ENCODE measurements at regions not wholly inside any gene's neighbourhood (a gene's known extent, or its start where the extent isn't known, plus 50 kb on each side); places are given as distances from the start of the nearest gene placed in this dataset.

- H3K4me1 ChIP-seq (ENCODE audit: control insufficient read depth in 4 of 4, insufficient read depth in 4 of 4, low read length in 3 of 4): no peaks in the 10 kb centered on the region
- DNase-seq (ENCODE audit: low spot score): no peak
These were observed 54.0 kb upstream of the KCNJ15 start for GRCh38 chr21:38202811-38203210.

GRCh38 chr21:38203229-38203628 lies 53.6 kb upstream of the KCNJ15 start:
- Histone ChIP-seq H3K9ac (ENCODE audit: low read depth in 1 of 2, low read length in 2 of 2) (no peak overlapping the region), H3K9me3 (ENCODE audit: control insufficient read depth in 4 of 4, low read length in 3 of 4) (peaks cover 0 to 2% (median 0%) of the 10 kb centered on the region in 4 donors), H3K27me3 (ENCODE audit: control insufficient read depth in 4 of 4, insufficient read depth in 4 of 4, low read length in 3 of 4) (peaks cover 0 to 3% (median under 1%) of the 10 kb centered on the region in 4 donors), H3K4me1 (ENCODE audit: control insufficient read depth in 4 of 4, insufficient read depth in 4 of 4, low read length in 3 of 4) (no peaks in the 10 kb centered on the region), H3K27ac (ENCODE audit: low read depth in 1 of 2, low read length in 2 of 2) (no peak overlapping the region), H3K36me3 (ENCODE audit: control insufficient read depth in 4 of 4, insufficient read depth in 3 of 4, low read depth in 1 of 4, low read length in 3 of 4) (no peaks in the 10 kb centered on the region), H3K4me3 (ENCODE audit: low read depth in 1 of 3, low read length in 3 of 3) (no peak overlapping the region)
- no peak for TF ChIP-seq FOXA1 (IDR thresholded peaks at IDR 0.05)
- no peak for TF ChIP-seq CTCF (IDR thresholded peaks at IDR 0.05; ENCODE audit: low read depth, low read length, missing input control)
- no peak for TF ChIP-seq HNF4G (IDR thresholded peaks at IDR 0.05)
- no peak for TF ChIP-seq ZBTB33 (IDR thresholded peaks at IDR 0.05)
- no peak for TF ChIP-seq MAX (IDR thresholded peaks at IDR 0.05)
- TF ChIP-seq SP1 (IDR thresholded peaks at IDR 0.05): no peak
- TF ChIP-seq REST (IDR thresholded peaks at IDR 0.05): no peak
- TF ChIP-seq YY1 (IDR thresholded peaks at IDR 0.05): no peak
- no peak for TF ChIP-seq HNF4A (conservative IDR thresholded peaks at IDR 0.05)
- no peak for TF ChIP-seq JUND (IDR thresholded peaks at IDR 0.05)
- no peak for TF ChIP-seq ATF3 (IDR thresholded peaks at IDR 0.05)
- TF ChIP-seq FOXA2 (IDR thresholded peaks at IDR 0.05): no peak
- WGBS: 86% methylated on average over 7 of the region's 7 CpGs
- DNase-seq (ENCODE audit: low spot score): no peak

More at GRCh38 chr21:38202811-38203210, 54.0 kb upstream of the KCNJ15 start:
- peaks cover 0 to 2% (median 0%) of the 10 kb centered on the region in 4 donors for H3K9me3 ChIP-seq (ENCODE audit: control insufficient read depth in 4 of 4, low read length in 3 of 4)
- no peak overlapping the region for H3K27ac ChIP-seq (ENCODE audit: low read depth in 1 of 2, low read length in 2 of 2)
- TF ChIP-seq REST (IDR thresholded peaks at IDR 0.05): no peak
- no peak for TF ChIP-seq MAX (IDR thresholded peaks at IDR 0.05)
- TF ChIP-seq JUND (IDR thresholded peaks at IDR 0.05): no peak
- no peak for TF ChIP-seq SP1 (IDR thresholded peaks at IDR 0.05)
- TF ChIP-seq FOXA1 (IDR thresholded peaks at IDR 0.05): no peak
- H3K9ac ChIP-seq (ENCODE audit: low read depth in 1 of 2, low read length in 2 of 2): no peak overlapping the region
- no peaks in the 10 kb centered on the region for H3K36me3 ChIP-seq (ENCODE audit: control insufficient read depth in 4 of 4, insufficient read depth in 3 of 4, low read depth in 1 of 4, low read length in 3 of 4)
- H3K4me3 ChIP-seq (ENCODE audit: low read depth in 1 of 3, low read length in 3 of 3): no peak overlapping the region
- H3K27me3 ChIP-seq (ENCODE audit: control insufficient read depth in 4 of 4, insufficient read depth in 4 of 4, low read length in 3 of 4): peaks cover 0 to 3% (median under 1%) of the 10 kb centered on the region in 4 donors
